PC-3 (cell line): ENCODE measurements at regions not wholly inside any gene's neighbourhood (a gene's known extent, or its start where the extent isn't known, plus 50 kb on each side); places are given as distances from the start of the nearest gene placed in this dataset.

Experiments used
- ATAC-seq: fragments of 200-7000 bp; cut with Tn5 transposase; 2 replicates; pipeline ENCODE4 v1.9.1; 2020; ENCODE audit warnings: mild to moderate bottlenecking, moderate library complexity
- BruUV-seq: library from RNA; stranded (reverse); fragments of 400-500 nt; replicated peaks from 2 replicates; lab custom pipeline; 2021; lab: Mats Ljungman, UMichigan
- CTCF ChIA-PET: fragments of 300-600 bp; sonication (Branson Sonifier 250); formaldehyde crosslinking; loops from one replicate; lab custom pipeline; 2022; ENCODE audit warnings: antibody characterized with exemption; lab: Charles Lee
- POLR2A ChIA-PET: fragments of 300-600 bp; sonication (Branson Sonifier 250); formaldehyde crosslinking; loops from one replicate; lab custom pipeline; 2022; ENCODE audit warnings: antibody characterized with exemption; ENCODE audit not compliant: unreplicated experiment; lab: Charles Lee
- DNase-seq: peaks from one replicate; pipeline ENCODE4 v3.0.0-alpha.2; 2015
- H2AFZ ChIP-seq: fragments of 300-600 bp; sonication (generic); 2 replicates; pipeline ENCODE4 v1.6.0; 2016; ENCODE audit warnings: antibody characterized with exemption, low read length
- H3F3A ChIP-seq: fragments of 300-600 bp; sonication (generic); one replicate; pipeline ENCODE4 v1.6.0; 2017; ENCODE audit warnings: antibody characterized with exemption, low read length, control low read depth, mild to moderate bottlenecking; ENCODE audit not compliant: unreplicated experiment
- H3K27ac ChIP-seq: fragments of 300-600 bp; sonication (generic); 2 replicates; pipeline ENCODE4 v1.5.1; 2016; ENCODE audit warnings: mild to moderate bottlenecking, low read length
- H3K27me3 ChIP-seq: fragments of 300-600 bp; sonication (generic); 2 replicates; pipeline ENCODE4 v1.6.1; 2016; ENCODE audit warnings: low read length, mixed read lengths
- H3K36me3 ChIP-seq: fragments of 300-600 bp; sonication (generic); 2 replicates; pipeline ENCODE4 v1.6.1; 2016; ENCODE audit warnings: low read depth, mixed run types, low read length, mixed read lengths
- H3K4me1 ChIP-seq: fragments of 300-600 bp; sonication (generic); 2 replicates; pipeline ENCODE4 v1.5.1; 2016; ENCODE audit warnings: low read length; ENCODE audit not compliant: insufficient read depth
- H3K4me2 ChIP-seq: fragments of 300-600 bp; sonication (generic); 2 replicates; pipeline ENCODE4 v1.6.0; 2016; ENCODE audit warnings: low read length
- H3K4me3 ChIP-seq: fragments of 300-600 bp; sonication (generic); 2 replicates; pipeline ENCODE4 v1.5.1; 2016; ENCODE audit warnings: mild to moderate bottlenecking, low read length, mixed read lengths
- H3K79me2 ChIP-seq: fragments of 300-600 bp; sonication (generic); 2 replicates; pipeline ENCODE4 v1.6.1; 2017; ENCODE audit warnings: low read length, mixed read lengths
- H3K9ac ChIP-seq: fragments of 300-600 bp; sonication (generic); 2 replicates; pipeline ENCODE4 v1.6.0; 2016; ENCODE audit warnings: mild to moderate bottlenecking, low read length
- H3K9me2 ChIP-seq: fragments of 300-600 bp; sonication (generic); replicated peaks from 2 replicates; pipeline ENCODE4 v1.6.1; 2016; ENCODE audit warnings: mixed run types, low read length, mixed read lengths
- H3K9me3 ChIP-seq: fragments of 300-600 bp; sonication (generic); 2 replicates; pipeline ENCODE4 v1.6.1; 2016; ENCODE audit warnings: low read length, mixed read lengths
- H4K20me1 ChIP-seq: fragments of 300-600 bp; sonication (generic); 2 replicates; pipeline ENCODE4 v1.6.1; 2016; ENCODE audit warnings: low read length, mixed read lengths
- EZH2 ChIP-seq: fragments of 300-600 bp; sonication (generic); IDR thresholded peaks from one replicate; pipeline ENCODE4 v1.6.1; 2017; ENCODE audit warnings: antibody characterized with exemption, mild to moderate bottlenecking, low read length; ENCODE audit not compliant: unreplicated experiment
- EZH2phosphoT487 ChIP-seq: fragments of 300-600 bp; sonication (generic); IDR thresholded peaks from 2 replicates; pipeline ENCODE4 v1.6.1; 2018; ENCODE audit warnings: mild to moderate bottlenecking, antibody characterized with exemption, low read length, borderline replicate concordance
- intact Hi-C: fragments of 100-400 bp; cut with micrococcal nuclease; formaldehyde crosslinking; loops from 2 replicates; pipeline ENCODE4 v1.9.0; 2023
- TF ChIP-seq, protein P1 (sequence below): fragments of 300-600 bp; sonication (generic); conservative IDR thresholded peaks from 2 replicates; pipeline ENCODE4 v1.5.1; 2017; ENCODE audit warnings: antibody characterized with exemption, low read depth, mild to moderate bottlenecking, low read length

DNA sequence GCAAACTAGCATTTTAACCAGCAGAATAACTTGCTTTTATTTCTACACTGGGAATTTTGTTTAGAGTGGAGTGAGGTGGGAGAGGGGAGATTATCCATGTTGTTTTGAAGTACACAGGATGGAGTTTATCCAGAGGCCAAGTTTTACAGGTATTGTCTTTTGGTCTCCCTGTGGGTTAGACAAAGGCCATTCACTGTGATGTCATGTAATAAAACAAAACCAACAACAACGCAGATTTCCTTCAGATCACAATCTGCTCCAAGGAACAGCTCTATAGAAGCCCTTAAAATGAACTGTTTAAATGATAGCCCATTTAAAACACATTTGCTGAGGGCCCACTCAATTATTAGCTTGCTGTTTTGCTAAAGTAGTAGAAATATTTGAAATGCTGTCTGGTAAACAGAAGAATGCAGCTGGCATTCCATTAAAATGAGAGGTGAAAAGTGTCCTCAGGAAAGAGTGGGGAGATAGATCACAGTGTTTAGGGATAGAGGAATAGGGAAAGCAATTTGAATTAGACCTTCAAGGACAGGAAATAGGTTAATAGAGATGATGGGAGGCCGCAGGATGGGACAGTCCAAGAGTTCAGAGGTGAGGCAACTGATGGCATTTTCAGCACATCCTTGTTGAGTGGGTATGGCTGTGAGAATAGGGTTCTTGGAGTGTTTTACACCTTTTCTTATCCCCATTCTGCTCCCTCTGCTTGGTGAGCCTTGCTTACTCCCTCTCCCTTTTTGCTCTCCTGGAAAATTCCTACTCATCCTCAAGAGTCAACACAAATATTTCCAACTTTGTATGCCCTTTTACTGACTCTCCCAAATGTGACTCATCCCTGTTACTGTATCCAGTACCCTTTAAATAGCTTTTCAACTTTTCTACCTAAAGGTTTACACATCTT is 140.1 kb upstream of the NR3C1 start:
- no peaks in the 10 kb centered on the region for H3K9me3 ChIP-seq
- no TSS peak for BruUV-seq
- H3K27me3 ChIP-seq = no peaks in the 10 kb centered on the region
- intact Hi-C loops = no loop called here
- peak overlapping the region; percentile 77 for H3K27ac ChIP-seq
- peak overlapping the region; percentile 69 for H3K4me2 ChIP-seq
- no peaks in the 10 kb centered on the region for H3K9me2 ChIP-seq
- ChIA-PET POLR2A (interaction anchor here (0.6 kb wide), 1 partner anchor 86 kb away, joined by 3 read pairs; no protein-coding TSS in a partner anchor), CTCF (interaction anchor here (1.0 kb wide), 1 partner anchor 40 kb away, joined by 4 read pairs; no protein-coding TSS in a partner anchor)
- no peak overlapping the region for H2AFZ ChIP-seq
- peak; percentile 89 for ATAC-seq
- H3F3A ChIP-seq = no peaks in the 10 kb centered on the region
- TF ChIP-seq EZH2 (no peak), EZH2phosphoT487 (no peak)
- TF ChIP-seq, protein P1, sequence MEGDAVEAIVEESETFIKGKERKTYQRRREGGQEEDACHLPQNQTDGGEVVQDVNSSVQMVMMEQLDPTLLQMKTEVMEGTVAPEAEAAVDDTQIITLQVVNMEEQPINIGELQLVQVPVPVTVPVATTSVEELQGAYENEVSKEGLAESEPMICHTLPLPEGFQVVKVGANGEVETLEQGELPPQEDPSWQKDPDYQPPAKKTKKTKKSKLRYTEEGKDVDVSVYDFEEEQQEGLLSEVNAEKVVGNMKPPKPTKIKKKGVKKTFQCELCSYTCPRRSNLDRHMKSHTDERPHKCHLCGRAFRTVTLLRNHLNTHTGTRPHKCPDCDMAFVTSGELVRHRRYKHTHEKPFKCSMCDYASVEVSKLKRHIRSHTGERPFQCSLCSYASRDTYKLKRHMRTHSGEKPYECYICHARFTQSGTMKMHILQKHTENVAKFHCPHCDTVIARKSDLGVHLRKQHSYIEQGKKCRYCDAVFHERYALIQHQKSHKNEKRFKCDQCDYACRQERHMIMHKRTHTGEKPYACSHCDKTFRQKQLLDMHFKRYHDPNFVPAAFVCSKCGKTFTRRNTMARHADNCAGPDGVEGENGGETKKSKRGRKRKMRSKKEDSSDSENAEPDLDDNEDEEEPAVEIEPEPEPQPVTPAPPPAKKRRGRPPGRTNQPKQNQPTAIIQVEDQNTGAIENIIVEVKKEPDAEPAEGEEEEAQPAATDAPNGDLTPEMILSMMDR = no peak
- H4K20me1 ChIP-seq = no peaks in the 10 kb centered on the region
- H3K79me2 ChIP-seq = no peaks in the 10 kb centered on the region
- no peaks in the 10 kb centered on the region for H3K36me3 ChIP-seq
- no peak overlapping the region for H3K4me3 ChIP-seq
- H3K9ac ChIP-seq = peak overlapping the region; percentile 42; the same call in 1 of the 2 replicates
- H3K4me1 ChIP-seq = peaks cover 22% of the 10 kb centered on the region
- DNase-seq = peak; percentile 75

DNA sequence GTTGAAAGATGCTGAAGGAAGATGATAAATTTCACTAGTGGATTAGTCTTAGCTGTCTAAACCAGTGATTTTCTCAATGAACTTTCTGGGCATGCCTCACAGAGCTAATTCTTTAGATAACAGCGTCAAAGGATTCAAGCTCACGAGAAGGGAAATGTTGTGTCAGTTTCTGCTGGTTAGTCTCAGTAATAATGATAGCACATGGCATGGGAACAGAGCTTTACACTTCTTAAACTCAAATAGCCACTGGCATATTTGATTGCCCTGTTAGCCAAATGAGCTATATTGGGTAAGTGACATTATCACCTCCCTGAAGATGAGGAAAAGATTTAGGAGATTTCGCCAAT is 139.3 kb upstream of the NR3C1 start:
- no peaks in the 10 kb centered on the region for H3K36me3 ChIP-seq
- no peak overlapping the region for H3K9ac ChIP-seq
- ChIA-PET POLR2A (no interaction called here), CTCF (no interaction called here)
- no peaks in the 10 kb centered on the region for H3K9me2 ChIP-seq
- no peak overlapping the region for H2AFZ ChIP-seq
- ATAC-seq (no peak), DNase-seq (no peak)
- H3F3A ChIP-seq = no peaks in the 10 kb centered on the region
- TF ChIP-seq, protein P1 = no peak
- TF ChIP-seq EZH2 (no peak), EZH2phosphoT487 (no peak)
- peak overlapping the region; percentile 77; the same call in 1 of the 2 replicates for H3K27ac ChIP-seq
- peaks cover 22% of the 10 kb centered on the region for H3K4me1 ChIP-seq
- H4K20me1 ChIP-seq = no peaks in the 10 kb centered on the region
- no peaks in the 10 kb centered on the region for H3K9me3 ChIP-seq
- no peaks in the 10 kb centered on the region for H3K27me3 ChIP-seq
- H3K4me3 ChIP-seq = no peak overlapping the region
- no peak overlapping the region for H3K4me2 ChIP-seq
- no TSS peak for BruUV-seq
- H3K79me2 ChIP-seq = no peaks in the 10 kb centered on the region
- intact Hi-C loops = no loop called here
